NCI-H2196 treated with DMSO at 0.1 percent for 48 hours (cell line): ENCODE measurements at regions not wholly inside any gene's neighbourhood (a gene's known extent, or its start where the extent isn't known, plus 50 kb on each side); places are given as distances from the start of the nearest gene placed in this dataset.
"Not testable (repeated sequence)": the region's sequence is repeated elsewhere in the genome, so short reads cannot be mapped to it uniquely, and the experiment has no call there.

Experiments used
- DNase-seq: peaks from one replicate; lab custom pipeline; 2025; ENCODE audit not compliant: unreplicated experiment; lab: John Stamatoyannopoulos, UW

DNA sequence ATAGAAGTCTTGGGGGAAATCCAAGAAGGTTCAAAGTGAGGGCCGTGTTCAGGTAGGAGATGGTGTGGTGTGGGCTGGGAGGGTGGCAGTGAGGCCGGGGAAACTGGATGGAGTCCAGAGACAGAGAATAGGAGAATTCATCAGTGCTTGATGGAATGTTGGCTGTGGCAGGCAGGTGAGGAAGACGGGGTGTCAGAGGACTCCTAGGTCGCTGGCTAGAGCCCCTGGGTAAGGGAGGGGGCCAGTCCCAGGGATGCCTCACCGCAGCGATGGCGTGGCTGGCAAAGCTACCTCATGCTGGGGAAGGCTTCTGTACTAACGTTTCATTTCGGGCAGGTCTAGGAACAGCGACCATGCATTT, 373.0 kb downstream of the RPS24 start:
- no peak for DNase-seq

GRCh38 chr10:78407009-78407711, 373.5 kb downstream of the RPS24 start:
- peak; percentile 48 for DNase-seq

GRCh38 chr10:78407966-78408365, 374.3 kb downstream of the RPS24 start:
- DNase-seq = no peak

DNA sequence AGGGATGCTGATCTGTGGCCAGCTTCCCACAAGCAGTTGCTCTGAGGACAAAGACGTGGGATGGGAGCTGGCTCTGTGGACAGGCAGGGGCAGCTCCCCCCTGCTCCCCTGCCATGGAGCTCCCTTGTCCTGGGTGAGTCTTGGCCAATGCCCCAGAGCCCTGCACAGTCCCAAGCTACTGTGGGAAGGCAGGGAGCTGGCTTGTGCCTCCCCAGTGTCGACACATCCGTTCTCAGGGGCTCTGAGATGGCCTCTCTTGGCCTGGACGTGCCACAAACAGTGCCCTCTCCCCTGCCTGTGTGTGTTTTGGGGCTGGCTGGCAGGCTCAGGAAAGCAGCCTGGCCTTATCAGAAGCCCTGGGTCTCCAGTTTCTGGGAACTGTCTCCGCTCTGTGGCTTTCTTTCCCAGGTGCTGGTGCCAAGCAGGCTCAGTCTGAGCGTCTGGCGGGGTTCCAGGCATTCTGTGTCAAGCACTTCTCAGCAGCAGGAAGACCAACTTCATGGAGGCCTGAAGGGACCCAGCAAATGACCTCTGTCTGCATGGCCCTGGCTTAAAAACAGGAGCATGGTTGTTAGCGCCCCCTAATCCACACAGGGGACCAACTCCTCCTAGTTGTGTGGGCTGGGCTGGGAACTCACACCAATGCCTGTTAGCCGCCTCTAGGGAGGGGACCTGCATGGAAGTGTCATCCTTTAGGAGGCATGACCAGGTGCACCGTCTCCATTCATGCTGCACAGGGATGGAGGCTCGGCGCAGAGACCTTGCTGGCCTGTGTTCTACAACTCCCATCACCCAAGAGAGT, 375.2 kb downstream of the RPS24 start:
- DNase-seq = peak; percentile 46

GRCh38 chr10:78410046-78410965, 376.6 kb downstream of the RPS24 start:
- DNase-seq = no peak

- DNase-seq = no peak
These were observed 378.1 kb downstream of the RPS24 start for GRCh38 chr10:78411716-78412115.

GRCh38 chr10:78412605-78413004, 378.9 kb downstream of the RPS24 start:
- no peak for DNase-seq

DNA sequence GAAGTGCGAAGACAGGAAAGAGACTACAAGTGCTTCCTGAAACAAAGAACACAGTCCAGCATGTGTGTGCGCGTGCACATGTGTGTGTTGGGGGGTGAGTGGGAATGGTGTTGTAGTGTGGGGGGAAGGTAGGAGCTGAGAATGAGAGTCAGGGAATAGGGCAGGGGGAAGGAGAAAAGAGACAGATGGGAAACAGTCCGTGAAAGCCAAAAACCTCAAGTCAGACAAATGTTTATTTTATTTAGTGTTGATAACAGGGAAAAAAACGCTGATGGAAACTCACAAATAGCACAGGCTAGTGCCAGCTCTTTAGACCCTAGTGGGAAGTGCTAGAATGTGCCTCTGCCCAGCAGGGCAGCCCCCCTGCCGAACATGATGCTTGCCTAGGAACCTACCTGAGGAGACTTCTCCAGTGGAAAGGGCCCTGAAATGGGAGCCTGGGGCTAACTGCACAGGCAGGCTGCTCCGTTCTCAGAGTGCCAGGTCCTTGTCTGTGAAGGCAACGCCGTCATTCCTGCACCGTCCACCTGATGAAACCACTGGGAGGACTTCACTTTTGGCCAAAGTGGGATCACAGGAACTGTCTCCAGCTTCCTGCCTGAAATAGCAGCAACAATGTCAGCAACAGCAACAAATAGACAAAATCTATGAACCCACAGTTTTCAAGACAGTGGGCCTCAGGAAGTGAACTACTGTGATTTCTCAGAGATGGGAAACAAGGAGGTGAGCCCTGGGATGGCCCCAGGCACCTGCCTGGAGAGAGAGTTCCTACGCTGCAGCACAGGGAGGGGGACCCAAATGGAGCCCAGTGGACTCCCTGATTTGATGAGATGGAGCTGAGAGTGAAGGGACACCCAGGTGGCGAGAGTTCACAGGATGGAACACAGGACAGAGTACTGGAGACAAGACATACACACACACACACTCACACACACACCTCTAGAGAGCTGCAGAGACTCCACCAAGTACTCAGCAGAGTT, 379.7 kb downstream of the RPS24 start:
- no peak for DNase-seq

DNA sequence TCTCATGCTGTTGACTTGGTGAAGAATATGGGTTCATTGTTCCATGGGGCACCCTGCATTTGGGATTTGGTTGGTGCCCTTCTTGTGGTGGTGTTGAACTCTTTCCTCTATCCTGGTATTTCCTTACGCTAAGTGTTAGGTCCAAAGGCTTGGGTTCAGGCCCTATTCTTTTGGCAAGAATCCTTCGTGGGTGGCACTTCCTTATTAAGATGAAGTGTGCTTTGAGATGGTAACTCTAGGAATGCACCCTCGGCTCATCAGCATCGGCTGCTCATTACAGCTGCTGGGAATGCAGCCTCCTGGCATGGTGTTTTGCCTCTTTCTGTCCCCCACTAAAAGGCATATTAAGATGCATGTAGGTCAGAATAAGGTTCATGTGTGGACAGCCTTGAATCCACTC, 380.7 kb downstream of the RPS24 start:
- DNase-seq = no peak

DNA sequence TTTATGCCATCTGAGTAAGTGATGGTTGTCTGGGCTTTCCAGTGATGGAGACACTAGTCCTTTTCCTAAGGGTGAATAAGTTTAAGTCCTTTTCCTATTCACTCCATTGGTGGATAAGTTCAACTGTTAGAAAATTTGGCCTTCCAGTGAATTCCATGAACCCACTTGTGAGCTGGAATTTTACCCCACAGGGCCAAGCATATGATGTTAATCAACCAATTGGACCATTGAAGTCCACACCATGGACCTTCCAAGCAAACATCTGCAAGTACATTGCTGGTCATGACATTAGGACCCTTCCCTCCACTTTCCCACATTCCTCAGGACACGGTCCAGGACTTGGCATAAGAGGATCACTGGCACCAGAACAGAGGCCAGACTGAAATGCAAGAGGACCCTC, 381.4 kb downstream of the RPS24 start:
- no peak for DNase-seq

DNA sequence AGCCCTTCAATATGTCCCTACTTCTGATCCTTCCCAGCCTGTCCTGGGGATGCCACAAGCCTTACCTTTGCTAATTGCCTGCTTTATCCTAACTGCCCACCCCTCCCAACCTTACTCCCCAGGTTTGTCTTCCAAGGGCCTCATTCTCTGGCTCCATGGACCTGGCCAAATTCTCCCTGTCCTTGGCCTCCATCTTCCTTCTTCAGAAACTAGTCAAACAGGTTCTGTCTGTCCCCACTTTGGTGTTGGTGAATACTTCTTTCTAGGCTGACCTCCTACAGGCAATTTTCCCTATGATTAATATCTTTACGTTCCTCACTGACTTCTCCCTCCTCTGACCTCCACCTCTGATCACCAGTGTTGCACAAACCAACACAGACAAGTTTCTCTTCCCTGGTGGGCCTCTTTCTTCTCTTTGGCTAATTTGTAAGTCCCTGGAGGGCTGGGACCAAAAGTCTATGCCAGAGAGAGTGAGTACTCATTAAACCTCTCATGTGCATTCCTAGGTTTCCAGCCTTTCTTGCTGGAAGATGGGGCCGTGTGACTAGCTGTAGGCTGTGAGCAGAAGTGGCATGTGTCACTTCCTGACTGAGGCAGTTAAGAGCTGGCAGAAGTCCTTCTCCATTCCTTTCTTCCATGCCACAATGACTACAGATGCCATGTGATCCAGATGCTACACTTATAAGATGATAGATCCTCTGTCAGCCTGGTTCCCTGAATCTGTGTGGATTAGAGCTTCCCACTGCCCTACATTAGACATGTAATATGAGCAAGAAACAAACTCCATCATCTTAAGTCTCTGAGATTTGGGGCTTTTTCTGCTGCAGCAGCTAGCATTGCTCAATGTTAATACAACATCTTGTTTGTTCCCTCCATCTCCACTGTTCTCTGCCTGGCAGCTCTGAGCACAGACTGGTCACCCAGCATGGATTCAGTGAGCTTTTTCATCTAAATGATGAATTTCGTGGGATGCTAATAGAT, 382.7 kb downstream of the RPS24 start:
- no peak for DNase-seq

GRCh38 chr10:78417425-78418370, 384.0 kb downstream of the RPS24 start:
- no peak for DNase-seq

DNA sequence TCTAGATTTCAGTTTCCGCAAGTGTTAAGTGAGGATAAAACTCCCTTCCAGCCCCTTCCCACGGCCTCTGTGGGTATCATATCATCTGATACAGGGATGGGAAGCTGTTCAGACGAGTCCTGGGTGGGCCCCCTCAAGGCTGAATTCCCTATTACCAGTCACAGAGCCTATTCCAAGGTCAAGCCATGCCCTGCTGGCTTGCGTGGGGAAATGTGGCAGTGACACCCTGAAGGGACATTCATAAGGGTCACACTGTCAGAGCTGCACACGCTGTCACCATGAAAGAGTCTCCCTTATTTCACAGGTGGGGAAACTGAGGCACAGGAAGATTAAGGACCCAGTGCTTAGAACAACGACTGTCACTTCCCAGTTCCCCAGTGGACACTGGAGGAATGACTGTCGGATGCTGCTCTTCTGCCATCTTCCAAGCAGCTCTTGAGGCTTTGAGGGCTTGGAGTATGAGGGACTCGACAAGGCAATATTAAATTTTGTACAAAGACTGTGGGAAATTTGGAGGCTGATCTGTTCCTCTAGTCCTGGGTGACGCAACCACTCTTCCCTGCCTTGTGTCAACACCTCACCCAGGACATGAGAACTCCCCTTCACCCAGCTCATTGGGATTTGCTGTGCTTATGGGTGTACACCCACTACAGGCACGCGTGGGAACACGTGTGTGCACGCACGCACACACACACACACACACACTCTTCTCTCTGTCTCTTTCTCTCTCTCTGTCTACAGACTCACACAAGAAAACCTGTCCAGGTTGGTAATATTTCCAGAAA, 386.0 kb downstream of the RPS24 start:
- no peak for DNase-seq

GRCh38 chr10:78420946-78421735, 387.5 kb downstream of the RPS24 start:
- DNase-seq = no peak

- DNase-seq = not testable (repeated sequence)
These were observed 390.4 kb downstream of the RPS24 start for GRCh38 chr10:78424050-78424449.

GRCh38 chr10:78424723-78425122, 391.1 kb downstream of the RPS24 start:
- no peak for DNase-seq

DNA sequence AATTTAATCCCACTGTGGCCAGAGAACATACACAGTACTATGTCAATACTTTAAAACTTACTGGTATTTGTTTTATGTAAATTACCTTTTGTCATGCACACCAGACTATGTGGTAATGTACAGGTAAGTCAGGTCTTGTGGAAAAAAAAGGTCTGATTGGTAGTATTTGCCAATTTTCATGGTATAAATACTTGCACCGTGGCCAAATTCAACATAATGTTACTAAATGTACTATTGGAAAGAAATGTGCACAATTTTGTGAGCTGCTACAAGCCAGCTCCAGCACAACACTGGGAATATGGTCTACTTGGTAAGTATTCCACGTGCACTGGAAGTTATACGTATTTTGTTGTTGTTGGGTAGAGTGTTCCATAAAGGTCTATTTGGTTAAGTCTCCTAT, 392.5 kb downstream of the RPS24 start:
- no peak for DNase-seq
